ENCODE measurements at regions not wholly inside any gene's neighbourhood (a gene's known extent, or its start where the extent isn't known, plus 50 kb on each side); places are given as distances from the start of the nearest gene placed in this dataset.
A peak's percentile ranks its signal among the peaks of the same experiment; 100 is the strongest.

DNA sequence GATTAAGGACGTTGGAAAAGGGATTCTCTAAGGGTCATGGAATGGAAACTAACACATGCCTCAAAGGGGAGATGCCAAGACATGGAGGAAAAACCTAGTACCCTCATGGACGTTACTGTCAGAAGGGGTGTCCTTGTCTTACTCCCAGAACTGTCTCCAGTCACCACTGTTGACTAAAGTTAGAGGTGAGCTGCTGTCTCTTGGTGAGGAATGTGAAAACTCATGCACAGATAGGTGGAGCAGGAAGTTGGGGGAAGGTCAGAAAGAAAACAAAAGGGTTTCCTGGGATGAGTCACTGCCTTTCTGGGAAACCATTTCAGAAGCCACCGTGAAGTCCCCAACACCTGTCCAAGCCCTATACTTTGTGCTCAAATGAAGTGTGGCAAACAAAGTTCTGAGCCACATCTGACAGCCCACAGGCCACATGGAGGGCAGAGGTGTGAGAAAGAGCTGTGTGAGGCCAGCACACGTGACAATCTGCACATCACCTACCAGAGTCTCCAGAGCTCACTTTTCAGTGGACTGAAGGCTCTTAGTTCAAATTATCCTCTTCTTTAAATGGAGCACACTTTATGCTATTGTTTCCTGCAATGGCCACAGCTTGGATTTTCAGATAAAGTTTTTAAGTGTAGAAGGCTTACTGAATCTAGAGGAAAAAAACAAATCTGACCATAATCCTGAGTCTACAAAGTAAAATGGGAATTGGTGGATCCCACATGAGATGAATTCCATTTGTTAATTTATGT is 92.9 kb upstream of the EGLN3 start (continued):
- TF ChIP-seq, protein P1, sequence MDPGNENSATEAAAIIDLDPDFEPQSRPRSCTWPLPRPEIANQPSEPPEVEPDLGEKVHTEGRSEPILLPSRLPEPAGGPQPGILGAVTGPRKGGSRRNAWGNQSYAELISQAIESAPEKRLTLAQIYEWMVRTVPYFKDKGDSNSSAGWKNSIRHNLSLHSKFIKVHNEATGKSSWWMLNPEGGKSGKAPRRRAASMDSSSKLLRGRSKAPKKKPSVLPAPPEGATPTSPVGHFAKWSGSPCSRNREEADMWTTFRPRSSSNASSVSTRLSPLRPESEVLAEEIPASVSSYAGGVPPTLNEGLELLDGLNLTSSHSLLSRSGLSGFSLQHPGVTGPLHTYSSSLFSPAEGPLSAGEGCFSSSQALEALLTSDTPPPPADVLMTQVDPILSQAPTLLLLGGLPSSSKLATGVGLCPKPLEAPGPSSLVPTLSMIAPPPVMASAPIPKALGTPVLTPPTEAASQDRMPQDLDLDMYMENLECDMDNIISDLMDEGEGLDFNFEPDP (CRISPR knock-in tag; conservative IDR thresholded peaks at IDR 0.05): no peak
- TF ChIP-seq, protein P2, sequence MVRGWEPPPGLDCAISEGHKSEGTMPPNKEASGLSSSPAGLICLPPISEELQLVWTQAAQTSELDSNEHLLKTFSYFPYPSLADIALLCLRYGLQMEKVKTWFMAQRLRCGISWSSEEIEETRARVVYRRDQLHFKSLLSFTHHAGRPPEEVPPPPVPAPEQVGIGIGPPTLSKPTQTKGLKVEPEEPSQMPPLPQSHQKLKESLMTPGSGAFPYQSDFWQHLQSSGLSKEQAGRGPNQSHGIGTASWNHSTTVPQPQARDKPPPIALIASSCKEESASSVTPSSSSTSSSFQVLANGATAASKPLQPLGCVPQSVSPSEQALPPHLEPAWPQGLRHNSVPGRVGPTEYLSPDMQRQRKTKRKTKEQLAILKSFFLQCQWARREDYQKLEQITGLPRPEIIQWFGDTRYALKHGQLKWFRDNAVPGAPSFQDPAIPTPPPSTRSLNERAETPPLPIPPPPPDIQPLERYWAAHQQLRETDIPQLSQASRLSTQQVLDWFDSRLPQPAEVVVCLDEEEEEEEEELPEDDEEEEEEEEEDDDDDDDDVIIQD (CRISPR knock-in tag; IDR thresholded peaks at IDR 0.05; ENCODE audit: low read depth): peak; percentile 100; the same call in 1 of the 2 replicates
- TF ChIP-seq MTA1 (CRISPR knock-in tag; IDR thresholded peaks at IDR 0.05; ENCODE audit: borderline replicate concordance) (0 out of 2 replicates have a peak, but pooled peaks have one; percentile 40), SPEN (CRISPR knock-in tag; IDR thresholded peaks at IDR 0.05; ENCODE audit: low read depth) (peak; percentile 96), NAIF1 (CRISPR knock-in tag; IDR thresholded peaks at IDR 0.05; ENCODE audit: borderline replicate concordance) (peak; percentile 83), PAX8 (CRISPR knock-in tag; IDR thresholded peaks at IDR 0.05; ENCODE audit: borderline replicate concordance) (no peak), NKX3-1 (CRISPR knock-in tag; IDR thresholded peaks at IDR 0.05) (peak; percentile 99), POGZ (CRISPR knock-in tag; IDR thresholded peaks at IDR 0.05) (peak; percentile 99), DMAP1 (CRISPR knock-in tag; IDR thresholded peaks at IDR 0.05) (peak; percentile 95), TBX2 (CRISPR knock-in tag; IDR thresholded peaks at IDR 0.05; ENCODE audit: borderline replicate concordance) (peak; percentile 100), SP4 (CRISPR knock-in tag; IDR thresholded peaks at IDR 0.05) (no peak), TEF (CRISPR knock-in tag; IDR thresholded peaks at IDR 0.05) (peak; percentile 42; the same call in 1 of the 2 replicates), MYNN (CRISPR knock-in tag; IDR thresholded peaks at IDR 0.05; ENCODE audit: low read depth) (peak; percentile 98), ZNF788 (CRISPR knock-in tag; IDR thresholded peaks at IDR 0.05; ENCODE audit: borderline replicate concordance) (peak; percentile 96; the same call in 1 of the 2 replicates), GPN1 (CRISPR knock-in tag; IDR thresholded peaks at IDR 0.05; ENCODE audit: borderline replicate concordance) (peak; percentile 80; the same call in 1 of the 2 replicates)
- TF ChIP-seq, protein P3, sequence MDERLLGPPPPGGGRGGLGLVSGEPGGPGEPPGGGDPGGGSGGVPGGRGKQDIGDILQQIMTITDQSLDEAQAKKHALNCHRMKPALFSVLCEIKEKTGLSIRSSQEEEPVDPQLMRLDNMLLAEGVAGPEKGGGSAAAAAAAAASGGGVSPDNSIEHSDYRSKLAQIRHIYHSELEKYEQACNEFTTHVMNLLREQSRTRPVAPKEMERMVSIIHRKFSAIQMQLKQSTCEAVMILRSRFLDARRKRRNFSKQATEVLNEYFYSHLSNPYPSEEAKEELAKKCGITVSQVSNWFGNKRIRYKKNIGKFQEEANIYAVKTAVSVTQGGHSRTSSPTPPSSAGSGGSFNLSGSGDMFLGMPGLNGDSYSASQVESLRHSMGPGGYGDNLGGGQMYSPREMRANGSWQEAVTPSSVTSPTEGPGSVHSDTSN (CRISPR knock-in tag; IDR thresholded peaks at IDR 0.05): peak; percentile 66
- TF ChIP-seq, protein P4, sequence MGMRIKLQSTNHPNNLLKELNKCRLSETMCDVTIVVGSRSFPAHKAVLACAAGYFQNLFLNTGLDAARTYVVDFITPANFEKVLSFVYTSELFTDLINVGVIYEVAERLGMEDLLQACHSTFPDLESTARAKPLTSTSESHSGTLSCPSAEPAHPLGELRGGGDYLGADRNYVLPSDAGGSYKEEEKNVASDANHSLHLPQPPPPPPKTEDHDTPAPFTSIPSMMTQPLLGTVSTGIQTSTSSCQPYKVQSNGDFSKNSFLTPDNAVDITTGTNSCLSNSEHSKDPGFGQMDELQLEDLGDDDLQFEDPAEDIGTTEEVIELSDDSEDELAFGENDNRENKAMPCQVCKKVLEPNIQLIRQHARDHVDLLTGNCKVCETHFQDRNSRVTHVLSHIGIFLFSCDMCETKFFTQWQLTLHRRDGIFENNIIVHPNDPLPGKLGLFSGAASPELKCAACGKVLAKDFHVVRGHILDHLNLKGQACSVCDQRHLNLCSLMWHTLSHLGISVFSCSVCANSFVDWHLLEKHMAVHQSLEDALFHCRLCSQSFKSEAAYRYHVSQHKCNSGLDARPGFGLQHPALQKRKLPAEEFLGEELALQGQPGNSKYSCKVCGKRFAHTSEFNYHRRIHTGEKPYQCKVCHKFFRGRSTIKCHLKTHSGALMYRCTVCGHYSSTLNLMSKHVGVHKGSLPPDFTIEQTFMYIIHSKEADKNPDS (CRISPR knock-in tag; IDR thresholded peaks at IDR 0.05): 0 out of 2 replicates have a peak, but pooled peaks have one; percentile 36
- TF ChIP-seq, protein P5, sequence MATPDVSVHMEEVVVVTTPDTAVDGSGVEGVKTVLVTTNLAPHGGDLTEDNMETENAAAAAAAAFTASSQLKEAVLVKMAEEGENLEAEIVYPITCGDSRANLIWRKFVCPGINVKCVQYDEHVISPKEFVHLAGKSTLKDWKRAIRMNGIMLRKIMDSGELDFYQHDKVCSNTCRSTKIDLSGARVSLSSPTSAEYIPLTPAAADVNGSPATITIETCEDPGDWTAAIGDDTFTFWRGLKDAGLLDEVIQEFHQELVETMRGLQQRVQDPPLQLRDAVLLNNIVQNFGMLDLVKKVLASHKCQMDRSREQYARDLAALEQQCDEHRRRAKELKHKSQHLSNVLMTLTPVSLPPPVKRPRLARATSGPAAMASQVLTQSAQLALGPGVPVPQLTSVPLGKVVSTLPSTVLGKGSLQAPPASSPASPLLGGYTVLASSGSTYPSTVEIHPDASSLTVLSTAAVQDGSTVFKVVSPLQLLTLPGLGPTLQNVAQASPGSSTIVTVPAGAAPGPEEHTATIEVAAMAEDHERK (CRISPR knock-in tag; IDR thresholded peaks at IDR 0.05; ENCODE audit: low read depth): peak; percentile 57; the same call in 1 of the 2 replicates

All from HepG2 (cell line).